HEK293 (cell line): ENCODE measurements at regions not wholly inside any gene's neighbourhood (a gene's known extent, or its start where the extent isn't known, plus 50 kb on each side); places are given as distances from the start of the nearest gene placed in this dataset.

Experiments used
- CTCF ChIP-seq: fragments of 450-650 bp; formaldehyde crosslinking; IDR thresholded peaks from 2 replicates; pipeline ENCODE4 v1.5.1; 2016; ENCODE audit warnings: missing biosample characterization, missing genetic modification characterization
- SP2 ChIP-seq: fragments of 450-650 bp; formaldehyde crosslinking; IDR thresholded peaks from 2 replicates; pipeline ENCODE4 v1.5.1; 2016; ENCODE audit warnings: missing biosample characterization, missing genetic modification characterization
- ZNF184 ChIP-seq: fragments of 450-650 bp; IDR thresholded peaks from 2 replicates; pipeline ENCODE4 v1.5.1; 2018; ENCODE audit warnings: missing biosample characterization, mild to moderate bottlenecking, missing genetic modification characterization

GRCh38 chr5:162487528-162488525, 420.3 kb downstream of the GABRG2 start:
- TF ChIP-seq ZNF184 = no peak
- no peak for TF ChIP-seq CTCF (tag by site-specific recombination)
- TF ChIP-seq SP2 (tag by site-specific recombination) = no peak
